Islet precursor cell (in vitro differentiated cells): ENCODE measurements at regions not wholly inside any gene's neighbourhood (a gene's known extent, or its start where the extent isn't known, plus 50 kb on each side); places are given as distances from the start of the nearest gene placed in this dataset.
"Not testable (repeated sequence)": the region's sequence is repeated elsewhere in the genome, so short reads cannot be mapped to it uniquely, and the experiment has no call there.

Source experiments
- DNase-seq: peaks from one replicate; pipeline ENCODE4 v3.0.0-alpha.2; 2018

- no peak for DNase-seq
Measured at GRCh38 chr4:10275696-10276095, 159.1 kb upstream of the WDR1 start.

- DNase-seq, result no peak
Measured at GRCh38 chr4:10273030-10273429, 156.4 kb upstream of the WDR1 start.

- DNase-seq, result no peak
Measured at GRCh38 chr4:10272511-10272910, 155.9 kb upstream of the WDR1 start.

- no peak for DNase-seq
Measured at GRCh38 chr4:10267066-10267465, 150.5 kb upstream of the WDR1 start.

GRCh38 chr4:10260777-10261176 is 144.2 kb upstream of the WDR1 start:
- DNase-seq, result no peak

GRCh38 chr4:10259976-10260375 is 143.4 kb upstream of the WDR1 start:
- no peak for DNase-seq

GRCh38 chr4:10256203-10256602 is 139.6 kb upstream of the WDR1 start:
- no peak for DNase-seq

- no peak for DNase-seq
Measured at GRCh38 chr4:10253765-10254164, 137.2 kb upstream of the WDR1 start.

GRCh38 chr4:10245751-10246150 is 129.2 kb upstream of the WDR1 start:
- no peak for DNase-seq

GRCh38 chr4:10243856-10244255 is 127.3 kb upstream of the WDR1 start:
- DNase-seq, result no peak

GRCh38 chr4:10240691-10241090 is 124.1 kb upstream of the WDR1 start:
- no peak for DNase-seq

- no peak for DNase-seq
Measured at GRCh38 chr4:10239982-10240654, 123.5 kb upstream of the WDR1 start.

GRCh38 chr4:10237131-10237530 is 120.5 kb upstream of the WDR1 start:
- no peak for DNase-seq

GRCh38 chr4:10232114-10232513 is 115.5 kb upstream of the WDR1 start:
- DNase-seq, result no peak

GRCh38 chr4:10226756-10227155 is 110.2 kb upstream of the WDR1 start:
- no peak for DNase-seq

- no peak for DNase-seq
Measured at GRCh38 chr4:10225096-10225495, 108.5 kb upstream of the WDR1 start.

GRCh38 chr4:10223782-10224181 is 107.2 kb upstream of the WDR1 start:
- DNase-seq, result no peak

GRCh38 chr4:10213481-10213880 is 96.9 kb upstream of the WDR1 start:
- DNase-seq, result not testable (repeated sequence)

- no peak for DNase-seq
Measured at GRCh38 chr4:10212901-10213300, 96.3 kb upstream of the WDR1 start.

- no peak for DNase-seq
Measured at GRCh38 chr4:10212400-10212799, 95.8 kb upstream of the WDR1 start.

- no peak for DNase-seq
Measured at GRCh38 chr4:10207116-10207515, 90.5 kb upstream of the WDR1 start.

- DNase-seq, result no peak
Measured at GRCh38 chr4:10205223-10205622, 88.6 kb upstream of the WDR1 start.

- no peak for DNase-seq
Measured at GRCh38 chr4:10204401-10205058, 87.9 kb upstream of the WDR1 start.

- no peak for DNase-seq
Measured at GRCh38 chr4:10203851-10204250, 87.3 kb upstream of the WDR1 start.
